ENCODE measurements at regions not wholly inside any gene's neighbourhood (a gene's known extent, or its start where the extent isn't known, plus 50 kb on each side); places are given as distances from the start of the nearest gene placed in this dataset.

- ATAC-seq (ENCODE audit: insufficient read depth, low read depth) (peak; percentile 82), DNase-seq (peak; percentile 95)
- Histone ChIP-seq H3K79me2 (ENCODE audit: insufficient read depth, low read length) (peaks cover 31% of the 10 kb centered on the region), H3K27ac (ENCODE audit: low read length) (peak overlapping the region; percentile 88), H2AFZ (ENCODE audit: low read depth, low read length) (peak overlapping the region; percentile 35), H3K27me3 (ENCODE audit: insufficient read depth, low read length, poor library complexity) (no peaks in the 10 kb centered on the region), H3K36me3 (ENCODE audit: insufficient read depth, low read length) (peaks cover 20% of the 10 kb centered on the region), H4K20me1 (ENCODE audit: insufficient read depth, low read length) (no peaks in the 10 kb centered on the region), H3K4me3 (ENCODE audit: low read depth in 1 of 2, low read length in 2 of 2) (peak overlapping the region in 1 of 2 experiments; percentile 46; a peak in 2 of 4 replicates), H3K4me1 (ENCODE audit: insufficient read depth, low read length) (peaks cover 97% of the 10 kb centered on the region), H3K4me2 (ENCODE audit: insufficient read depth, low read length) (peak overlapping the region; percentile 61), H3K9ac (ENCODE audit: low read depth, low read length) (peak overlapping the region; percentile 46), H3K9me3 (ENCODE audit: insufficient read depth, low read length, severe bottlenecking) (no peaks in the 10 kb centered on the region)
- TF ChIP-seq EZH2 (IDR thresholded peaks at IDR 0.05; ENCODE audit: borderline replicate concordance, low read depth, low read length, severe bottlenecking) = no peak
- TF ChIP-seq, protein P1, sequence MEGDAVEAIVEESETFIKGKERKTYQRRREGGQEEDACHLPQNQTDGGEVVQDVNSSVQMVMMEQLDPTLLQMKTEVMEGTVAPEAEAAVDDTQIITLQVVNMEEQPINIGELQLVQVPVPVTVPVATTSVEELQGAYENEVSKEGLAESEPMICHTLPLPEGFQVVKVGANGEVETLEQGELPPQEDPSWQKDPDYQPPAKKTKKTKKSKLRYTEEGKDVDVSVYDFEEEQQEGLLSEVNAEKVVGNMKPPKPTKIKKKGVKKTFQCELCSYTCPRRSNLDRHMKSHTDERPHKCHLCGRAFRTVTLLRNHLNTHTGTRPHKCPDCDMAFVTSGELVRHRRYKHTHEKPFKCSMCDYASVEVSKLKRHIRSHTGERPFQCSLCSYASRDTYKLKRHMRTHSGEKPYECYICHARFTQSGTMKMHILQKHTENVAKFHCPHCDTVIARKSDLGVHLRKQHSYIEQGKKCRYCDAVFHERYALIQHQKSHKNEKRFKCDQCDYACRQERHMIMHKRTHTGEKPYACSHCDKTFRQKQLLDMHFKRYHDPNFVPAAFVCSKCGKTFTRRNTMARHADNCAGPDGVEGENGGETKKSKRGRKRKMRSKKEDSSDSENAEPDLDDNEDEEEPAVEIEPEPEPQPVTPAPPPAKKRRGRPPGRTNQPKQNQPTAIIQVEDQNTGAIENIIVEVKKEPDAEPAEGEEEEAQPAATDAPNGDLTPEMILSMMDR (IDR thresholded peaks at IDR 0.05; ENCODE audit: borderline replicate concordance, extremely low read depth, low read length, poor library complexity, severe bottlenecking) = no peak
Measured at GRCh38 chr5:82356808-82357671, 78.9 kb upstream of the RPS23 start.

- Histone ChIP-seq H3K9me3 (ENCODE audit: insufficient read depth, low read length, severe bottlenecking) (no peaks in the 10 kb centered on the region), H3K27me3 (ENCODE audit: insufficient read depth, low read length, poor library complexity) (no peaks in the 10 kb centered on the region), H3K79me2 (ENCODE audit: insufficient read depth, low read length) (peaks cover 31% of the 10 kb centered on the region), H4K20me1 (ENCODE audit: insufficient read depth, low read length) (no peaks in the 10 kb centered on the region), H3K36me3 (ENCODE audit: insufficient read depth, low read length) (peaks cover 24% of the 10 kb centered on the region), H3K4me1 (ENCODE audit: insufficient read depth, low read length) (peaks cover 98% of the 10 kb centered on the region), H2AFZ (ENCODE audit: low read depth, low read length) (no peak overlapping the region), H3K27ac (ENCODE audit: low read length) (peak overlapping the region; percentile 88), H3K9ac (ENCODE audit: low read depth, low read length) (0 out of 2 replicates have a peak overlapping the region, but pooled peaks have one; percentile 46), H3K4me3 (ENCODE audit: low read depth in 1 of 2, low read length in 2 of 2) (no peak overlapping the region), H3K4me2 (ENCODE audit: insufficient read depth, low read length) (peak overlapping the region; percentile 61; the same call in 1 of the 2 replicates)
- TF ChIP-seq EZH2 (IDR thresholded peaks at IDR 0.05; ENCODE audit: borderline replicate concordance, low read depth, low read length, severe bottlenecking) = no peak
- TF ChIP-seq, protein P1 (IDR thresholded peaks at IDR 0.05; ENCODE audit: borderline replicate concordance, extremely low read depth, low read length, poor library complexity, severe bottlenecking) = no peak
- ATAC-seq (ENCODE audit: insufficient read depth, low read depth) (no peak), DNase-seq (no peak)
Measured at GRCh38 chr5:82356021-82356420, 77.9 kb upstream of the RPS23 start.

DNA sequence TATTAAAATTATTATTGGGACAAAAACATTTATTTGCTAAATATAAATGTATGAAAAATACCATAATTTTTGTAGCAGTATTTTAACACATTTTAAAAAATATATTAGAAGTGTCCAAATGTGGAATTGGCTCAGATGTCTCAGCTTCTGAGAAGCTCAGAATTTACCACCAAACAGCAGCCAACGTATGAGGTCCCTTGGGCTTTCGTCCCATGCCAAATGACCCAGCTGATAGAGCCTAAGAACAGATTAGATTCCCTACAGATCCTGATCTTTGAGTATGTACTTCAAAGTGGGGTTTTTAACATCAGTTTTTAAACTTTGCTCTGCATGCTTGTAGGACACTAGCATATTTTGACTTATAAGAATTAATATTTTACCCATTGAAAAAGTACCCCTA, 77.3 kb upstream of the RPS23 start:
- no peaks in the 10 kb centered on the region for H3K9me3 ChIP-seq (ENCODE audit: insufficient read depth, low read length, severe bottlenecking)
- H3K4me2 ChIP-seq (ENCODE audit: insufficient read depth, low read length) = no peak overlapping the region
- no peak overlapping the region for H2AFZ ChIP-seq (ENCODE audit: low read depth, low read length)
- H3K36me3 ChIP-seq (ENCODE audit: insufficient read depth, low read length) = peaks cover 28% of the 10 kb centered on the region
- ATAC-seq (ENCODE audit: insufficient read depth, low read depth) (no peak), DNase-seq (no peak)
- H3K4me3 ChIP-seq (ENCODE audit: low read depth in 1 of 2, low read length in 2 of 2) = no peak overlapping the region
- H3K27ac ChIP-seq (ENCODE audit: low read length) = peak overlapping the region; percentile 91
- H3K79me2 ChIP-seq (ENCODE audit: insufficient read depth, low read length) = peaks cover 32% of the 10 kb centered on the region
- no peak overlapping the region for H3K9ac ChIP-seq (ENCODE audit: low read depth, low read length)
- H3K27me3 ChIP-seq (ENCODE audit: insufficient read depth, low read length, poor library complexity) = no peaks in the 10 kb centered on the region
- peaks cover 98% of the 10 kb centered on the region for H3K4me1 ChIP-seq (ENCODE audit: insufficient read depth, low read length)
- H4K20me1 ChIP-seq (ENCODE audit: insufficient read depth, low read length) = no peaks in the 10 kb centered on the region
- TF ChIP-seq EZH2 (IDR thresholded peaks at IDR 0.05; ENCODE audit: borderline replicate concordance, low read depth, low read length, severe bottlenecking) = no peak
- TF ChIP-seq, protein P1 (IDR thresholded peaks at IDR 0.05; ENCODE audit: borderline replicate concordance, extremely low read depth, low read length, poor library complexity, severe bottlenecking) = no peak

Data from DND-41 (cell line).